OCI-LY1 (cell line): ENCODE measurements at regions not wholly inside any gene's neighbourhood (a gene's known extent, or its start where the extent isn't known, plus 50 kb on each side); places are given as distances from the start of the nearest gene placed in this dataset.

Experiments used
- H2AFZ ChIP-seq: fragments of 200-600 bp; sonication (generic), shearing (Covaris generic); 2 replicates; pipeline ENCODE4 v1.6.0; 2014; ENCODE audit warnings: antibody characterized with exemption, mild to moderate bottlenecking, low read length
- H3F3A ChIP-seq: fragments of 200-600 bp; sonication (generic), shearing (Covaris generic); 2 replicates; pipeline ENCODE4 v1.6.0; 2014; ENCODE audit warnings: mild to moderate bottlenecking, antibody characterized with exemption, low read length, moderate library complexity; ENCODE audit not compliant: insufficient read depth
- H3K27ac ChIP-seq: fragments of 200-600 bp; sonication (generic); 2 replicates; pipeline ENCODE4 v1.5.1; 2014; ENCODE audit warnings: low read length, mixed run types, mild to moderate bottlenecking, low read depth; ENCODE audit not compliant: poor library complexity, severe bottlenecking
- H3K27me3 ChIP-seq: fragments of 200-600 bp; sonication (generic); 2 replicates; pipeline ENCODE4 v1.6.0; 2014; ENCODE audit warnings: antibody characterized with exemption, mild to moderate bottlenecking, low read length, moderate library complexity; ENCODE audit not compliant: insufficient read depth
- H3K36me3 ChIP-seq: fragments of 200-600 bp; sonication (generic); 2 replicates; pipeline ENCODE4 v1.6.1; 2014; ENCODE audit warnings: mild to moderate bottlenecking, antibody characterized with exemption, low read length, moderate library complexity, mixed read lengths; ENCODE audit not compliant: insufficient read depth
- H3K4me1 ChIP-seq: fragments of 200-600 bp; sonication (generic); 2 replicates; pipeline ENCODE4 v1.5.1; 2014; ENCODE audit warnings: mild to moderate bottlenecking, low read length, moderate library complexity; ENCODE audit not compliant: insufficient read depth, severe bottlenecking
- H3K4me2 ChIP-seq: fragments of 200-600 bp; sonication (generic), shearing (Covaris generic); 2 replicates; pipeline ENCODE4 v1.6.1; 2014; ENCODE audit warnings: low read length
- H3K4me3 ChIP-seq: fragments of 200-600 bp; sonication (generic); 2 replicates; pipeline ENCODE4 v1.5.1; 2014; ENCODE audit warnings: low read length, low read depth, mild to moderate bottlenecking, mixed read lengths; ENCODE audit not compliant: poor library complexity, severe bottlenecking
- H3K79me2 ChIP-seq: fragments of 200-600 bp; shearing (Covaris generic); 2 replicates; pipeline ENCODE4 v1.6.1; 2016; ENCODE audit warnings: mixed run types, low read length, mixed read lengths; ENCODE audit not compliant: insufficient read depth
- H3K9ac ChIP-seq: fragments of 200-600 bp; sonication (generic), shearing (Covaris generic); 2 replicates; pipeline ENCODE4 v1.6.1; 2014; ENCODE audit warnings: mild to moderate bottlenecking, low read length, mixed read lengths
- H3K9me2 ChIP-seq: fragments of 200-600 bp; sonication (generic), shearing (Covaris generic); 2 replicates; pipeline ENCODE4 v1.6.1; 2014; ENCODE audit warnings: low read depth, mild to moderate bottlenecking, low read length, mixed read lengths
- H3K9me3 ChIP-seq: fragments of 200-600 bp; shearing (Covaris generic); 2 replicates; pipeline ENCODE4 v1.6.1; 2014; ENCODE audit warnings: low read length, mixed read lengths
- H4K20me1 ChIP-seq: fragments of 200-600 bp; sonication (generic), shearing (Covaris generic); 2 replicates; pipeline ENCODE4 v1.6.0; 2016; ENCODE audit warnings: mild to moderate bottlenecking, low read length; ENCODE audit not compliant: insufficient read depth
- CTCF ChIP-seq: fragments of 200-600 bp; sonication (generic), shearing (Covaris generic); IDR thresholded peaks from 2 replicates; pipeline ENCODE4 v1.5.1; 2017; ENCODE audit warnings: mild to moderate bottlenecking, antibody characterized with exemption, low read length, moderate library complexity, mixed read lengths
- EZH2 ChIP-seq: fragments of 200-600 bp; sonication (generic), shearing (Covaris generic); IDR thresholded peaks from 2 replicates; pipeline ENCODE4 v1.8.0; 2017; ENCODE audit warnings: borderline replicate concordance, mixed run types, mild to moderate bottlenecking, antibody characterized with exemption, low read length, moderate library complexity, mixed read lengths

- Histone ChIP-seq H3F3A (no peaks in the 10 kb centered on the region), H2AFZ (no peak overlapping the region), H3K9ac (no peak overlapping the region), H3K9me2 (no peaks in the 10 kb centered on the region), H4K20me1 (no peaks in the 10 kb centered on the region), H3K36me3 (no peaks in the 10 kb centered on the region), H3K9me3 (no peaks in the 10 kb centered on the region), H3K4me3 (no peak overlapping the region), H3K79me2 (no peaks in the 10 kb centered on the region), H3K27ac (no peak overlapping the region), H3K27me3 (no peaks in the 10 kb centered on the region), H3K4me1 (no peaks in the 10 kb centered on the region), H3K4me2 (no peak overlapping the region)
- no peak for TF ChIP-seq EZH2
- TF ChIP-seq CTCF, result no peak
Measured at GRCh38 chr13:53411463-53411862, 382.9 kb downstream of the OLFM4 start.

DNA sequence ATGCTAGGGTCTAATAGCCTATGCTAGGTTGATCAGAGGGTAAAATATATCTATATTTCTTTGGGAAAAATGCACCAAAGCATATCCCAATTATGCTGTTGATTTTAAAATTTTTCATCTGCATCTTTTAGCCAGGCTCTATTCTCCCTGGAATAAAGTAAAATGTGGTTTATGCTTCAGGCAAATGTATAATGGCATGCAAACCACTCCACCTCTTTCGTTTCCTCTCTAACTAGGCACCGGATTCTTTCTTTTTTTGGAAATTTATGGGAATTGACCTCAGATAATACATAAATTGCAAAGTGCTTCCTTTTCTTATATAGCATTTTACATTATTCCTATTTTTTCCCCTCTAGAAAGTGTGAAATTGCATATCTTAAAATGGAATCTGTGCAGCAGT is 386.5 kb downstream of the OLFM4 start:
- Histone ChIP-seq H3K4me3 (no peak overlapping the region), H4K20me1 (no peaks in the 10 kb centered on the region), H3K36me3 (no peaks in the 10 kb centered on the region), H3K27me3 (no peaks in the 10 kb centered on the region), H3K79me2 (no peaks in the 10 kb centered on the region), H3K4me1 (no peaks in the 10 kb centered on the region), H3K4me2 (no peak overlapping the region), H2AFZ (no peak overlapping the region), H3F3A (no peaks in the 10 kb centered on the region), H3K9me3 (no peaks in the 10 kb centered on the region), H3K9ac (no peak overlapping the region), H3K27ac (no peak overlapping the region), H3K9me2 (no peaks in the 10 kb centered on the region)
- TF ChIP-seq CTCF (no peak), EZH2 (no peak)

GRCh38 chr13:53417601-53418000 is 389.0 kb downstream of the OLFM4 start:
- no peaks in the 10 kb centered on the region for H3K9me3 ChIP-seq
- H3K79me2 ChIP-seq, result no peaks in the 10 kb centered on the region
- no peaks in the 10 kb centered on the region for H3K27me3 ChIP-seq
- no peak overlapping the region for H2AFZ ChIP-seq
- H3K9ac ChIP-seq, result no peak overlapping the region
- H3K9me2 ChIP-seq, result no peaks in the 10 kb centered on the region
- no peaks in the 10 kb centered on the region for H4K20me1 ChIP-seq
- H3K4me3 ChIP-seq, result no peak overlapping the region
- H3F3A ChIP-seq, result no peaks in the 10 kb centered on the region
- H3K36me3 ChIP-seq, result no peaks in the 10 kb centered on the region
- H3K27ac ChIP-seq, result no peak overlapping the region
- H3K4me2 ChIP-seq, result no peak overlapping the region
- H3K4me1 ChIP-seq, result no peaks in the 10 kb centered on the region
- no peak for TF ChIP-seq EZH2
- no peak for TF ChIP-seq CTCF
